RWPE2 (cell line): ENCODE measurements at regions not wholly inside any gene's neighbourhood (a gene's known extent, or its start where the extent isn't known, plus 50 kb on each side); places are given as distances from the start of the nearest gene placed in this dataset.
A peak's percentile ranks its signal among the peaks of the same experiment; 100 is the strongest.

ENCODE experiments used
- ATAC-seq: fragments of 200-7000 bp; cut with Tn5 transposase; 3 replicates; pipeline ENCODE4 v1.9.1; 2021; ENCODE audit warnings: low read depth
- DNase-seq: peaks from one replicate; pipeline ENCODE4 v3.0.0-alpha.2; 2020; ENCODE audit warnings: low spot score
- H3K27ac ChIP-seq: fragments of 450-650 bp; 2 replicates; pipeline ENCODE4 v1.5.1; 2017; ENCODE audit warnings: mild to moderate bottlenecking; ENCODE audit not compliant: poor library complexity, severe bottlenecking
- H3K27me3 ChIP-seq: fragments of 250-450 bp; sonication (Bioruptor Pico); 2 replicates; pipeline ENCODE4 v1.5.1; 2021; ENCODE audit warnings: mild to moderate bottlenecking, moderate library complexity; ENCODE audit not compliant: insufficient read depth, poor library complexity, severe bottlenecking
- H3K36me3 ChIP-seq: fragments of 250-450 bp; sonication (Bioruptor Pico); 2 replicates; pipeline ENCODE4 v1.5.1; 2020; ENCODE audit warnings: low read depth, mild to moderate bottlenecking, moderate library complexity
- H3K4me1 ChIP-seq: fragments of 250-450 bp; sonication (Bioruptor Pico); 2 replicates; pipeline ENCODE4 v1.5.1; 2021; ENCODE audit warnings: mild to moderate bottlenecking, moderate library complexity; ENCODE audit not compliant: insufficient read depth, poor library complexity, severe bottlenecking
- H3K4me3 ChIP-seq: fragments of 250-450 bp; sonication (Bioruptor Pico); 2 replicates; pipeline ENCODE4 v1.5.1; 2021; ENCODE audit warnings: mild to moderate bottlenecking, moderate library complexity; ENCODE audit not compliant: severe bottlenecking
- H3K9me3 ChIP-seq: fragments of 250-450 bp; sonication (Bioruptor Pico); 2 replicates; pipeline ENCODE4 v1.5.1; 2021; ENCODE audit warnings: mild to moderate bottlenecking, moderate library complexity; ENCODE audit not compliant: severe bottlenecking
- CTCF ChIP-seq: fragments of 450-650 bp; IDR thresholded peaks from one replicate; pipeline ENCODE4 v1.5.1; 2017; ENCODE audit warnings: mild to moderate bottlenecking, moderate library complexity; ENCODE audit not compliant: poor library complexity, severe bottlenecking

- Histone ChIP-seq H3K9me3 (no peaks in the 10 kb centered on the region), H3K4me3 (no peak overlapping the region), H3K36me3 (no peaks in the 10 kb centered on the region), H3K4me1 (peaks cover 9% of the 10 kb centered on the region), H3K27me3 (no peaks in the 10 kb centered on the region), H3K27ac (no peak overlapping the region)
- TF ChIP-seq CTCF: no peak
- DNase-seq (no peak), ATAC-seq (no peak)
Measured at GRCh38 chr2:122251566-122251965, 496.1 kb downstream of the TSN start.

- Histone ChIP-seq H3K36me3 (no peaks in the 10 kb centered on the region), H3K27me3 (no peaks in the 10 kb centered on the region), H3K4me3 (no peak overlapping the region), H3K9me3 (no peaks in the 10 kb centered on the region), H3K27ac (peak overlapping the region; percentile 56), H3K4me1 (peaks cover 9% of the 10 kb centered on the region)
- TF ChIP-seq CTCF: no peak
- ATAC-seq (peak; percentile 96), DNase-seq (no peak)
Measured at GRCh38 chr2:122255924-122256323, 500.5 kb downstream of the TSN start.

DNA sequence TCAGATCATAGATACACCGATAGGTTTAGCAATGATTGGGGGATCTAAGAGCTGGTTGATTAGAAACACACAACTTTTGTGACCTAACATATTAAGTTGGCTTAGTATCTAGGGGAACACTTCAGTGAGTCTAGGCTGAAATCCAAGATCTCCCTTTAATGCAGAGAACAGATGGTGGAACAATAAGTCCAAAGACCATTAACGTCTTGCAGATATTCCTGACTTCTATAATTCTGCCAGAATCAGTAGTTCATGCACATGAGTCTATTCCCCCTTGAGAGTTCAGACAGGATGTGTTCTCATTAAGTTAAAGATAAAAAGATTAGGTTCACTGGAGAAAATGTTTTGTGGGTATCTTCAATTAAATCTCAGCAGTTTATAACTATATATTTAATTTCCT, 506.5 kb downstream of the TSN start:
- Histone ChIP-seq H3K4me3 (no peak overlapping the region), H3K4me1 (no peaks in the 10 kb centered on the region), H3K36me3 (no peaks in the 10 kb centered on the region), H3K27me3 (no peaks in the 10 kb centered on the region), H3K9me3 (peaks cover under 1% of the 10 kb centered on the region), H3K27ac (no peak overlapping the region)
- DNase-seq (no peak), ATAC-seq (no peak)
- TF ChIP-seq CTCF: no peak

GRCh38 chr2:122263746-122264145, 508.3 kb downstream of the TSN start:
- no peaks in the 10 kb centered on the region for H3K27me3 ChIP-seq
- no peak overlapping the region for H3K27ac ChIP-seq
- H3K4me3 ChIP-seq: no peak overlapping the region
- H3K9me3 ChIP-seq: peaks cover 2% of the 10 kb centered on the region
- H3K4me1 ChIP-seq: no peaks in the 10 kb centered on the region
- H3K36me3 ChIP-seq: no peaks in the 10 kb centered on the region
- DNase-seq (no peak), ATAC-seq (no peak)
- TF ChIP-seq CTCF: no peak

- peaks cover 2% of the 10 kb centered on the region for H3K9me3 ChIP-seq
- no peak overlapping the region for H3K27ac ChIP-seq
- ATAC-seq (no peak), DNase-seq (no peak)
- H3K36me3 ChIP-seq: no peaks in the 10 kb centered on the region
- no peaks in the 10 kb centered on the region for H3K4me1 ChIP-seq
- no peak overlapping the region for H3K4me3 ChIP-seq
- no peaks in the 10 kb centered on the region for H3K27me3 ChIP-seq
- no peak for TF ChIP-seq CTCF
Measured at GRCh38 chr2:122266636-122267035, 511.2 kb downstream of the TSN start.
